Naive thymus-derived CD4-positive, alpha-beta T cell (primary cell): ENCODE measurements at regions not wholly inside any gene's neighbourhood (a gene's known extent, or its start where the extent isn't known, plus 50 kb on each side); places are given as distances from the start of the nearest gene placed in this dataset.

ENCODE experiments used
- ATAC-seq: fragments of 150-1000 bp; cut with Tn5 transposase; 2 replicates; pipeline ENCODE4 v1.10.0; 2021; ENCODE audit warnings: mild to moderate bottlenecking, moderate library complexity
- CTCF ChIA-PET: fragments of 350-600 bp; sonication (Branson Sonifier 250); formaldehyde crosslinking; loops from one replicate; lab custom pipeline; 2021; ENCODE audit warnings: antibody characterized with exemption; lab: Charles Lee
- POLR2A ChIA-PET: fragments of 350-600 bp; sonication (Branson Sonifier 250); formaldehyde crosslinking; loops from one replicate; lab custom pipeline; 2021; ENCODE audit warnings: antibody characterized with exemption, inconsistent platforms; lab: Charles Lee
- DNase-seq, 9 donors: peaks; one replicate each; pipeline versions ENCODE4 v3.0.0 to v3.0.0-alpha.2; 2020 to 2022; ENCODE audit warnings: mixed read lengths in 1 of 9
- H3K27ac ChIP-seq: one replicate; pipeline ENCODE4 v1.7.0; 2013; ENCODE audit warnings: mild to moderate bottlenecking, low read depth, low read length, moderate library complexity
- H3K27me3 ChIP-seq, 2 donors: one replicate each; pipeline ENCODE4 v1.7.0; 2013; ENCODE audit warnings: low read length in 2 of 2, mild to moderate bottlenecking in 2 of 2, moderate library complexity in 2 of 2; ENCODE audit not compliant: control insufficient read depth in 2 of 2, insufficient read depth in 2 of 2
- H3K36me3 ChIP-seq, 3 experiments: 1 replicate in 2 of 3; 2 replicates in 1 of 3; pipeline ENCODE4 v1.7.0; 2013; ENCODE audit warnings: low read length in 3 of 3, mild to moderate bottlenecking in 3 of 3, moderate library complexity in 1 of 3; ENCODE audit not compliant: insufficient read depth in 3 of 3, control insufficient read depth in 2 of 3
- H3K4me1 ChIP-seq, 2 donors: one replicate each; pipeline ENCODE4 v1.7.0; 2013; ENCODE audit warnings: low read length in 2 of 2, mild to moderate bottlenecking in 2 of 2, moderate library complexity in 1 of 2; ENCODE audit not compliant: control insufficient read depth in 2 of 2, insufficient read depth in 2 of 2
- H3K4me3 ChIP-seq: 2 replicates; pipeline ENCODE4 v1.7.0; 2013; ENCODE audit warnings: mild to moderate bottlenecking, low read length
- H3K9me3 ChIP-seq, 3 experiments: 1 replicate in 2 of 3; 2 replicates in 1 of 3; pipeline ENCODE4 v1.7.0; 2013; ENCODE audit warnings: low read length in 3 of 3; ENCODE audit not compliant: control insufficient read depth in 2 of 3
- H3K27ac Mint-ChIP-seq, 9 donors: one replicate each; pipeline ENCODE4 v1.8.0; 2020 to 2022; ENCODE audit warnings: mixed read lengths in 9 of 9, mild to moderate bottlenecking in 8 of 9, moderate library complexity in 5 of 9, inconsistent platforms in 2 of 9
- H3K27me3 Mint-ChIP-seq, 5 donors: one replicate each; pipeline ENCODE4 v1.8.0; 2021 to 2022; ENCODE audit warnings: mixed read lengths in 5 of 5, mild to moderate bottlenecking in 1 of 5
- H3K36me3 Mint-ChIP-seq, 5 donors: one replicate each; pipeline ENCODE4 v1.8.0; 2020 to 2022; ENCODE audit warnings: mixed read lengths in 5 of 5, mild to moderate bottlenecking in 3 of 5, inconsistent platforms in 1 of 5
- H3K4me1 Mint-ChIP-seq, 7 donors: one replicate each; pipeline ENCODE4 v1.8.0; 2020 to 2022; ENCODE audit warnings: mixed read lengths in 7 of 7, mild to moderate bottlenecking in 3 of 7, inconsistent platforms in 1 of 7
- H3K4me3 Mint-ChIP-seq, 10 donors: one replicate each; pipeline ENCODE4 v1.8.0; 2020 to 2022; ENCODE audit warnings: mild to moderate bottlenecking in 10 of 10, mixed read lengths in 10 of 10, moderate library complexity in 6 of 10, inconsistent platforms in 2 of 10
- H3K9me3 Mint-ChIP-seq, 11 donors: one replicate each; pipeline ENCODE4 v1.8.0; 2020 to 2022; ENCODE audit warnings: mixed read lengths in 11 of 11, mild to moderate bottlenecking in 4 of 11, inconsistent platforms in 1 of 11, moderate library complexity in 1 of 11
- intact Hi-C, 2 donors: fragments of 100-400 bp; cut with micrococcal nuclease; formaldehyde crosslinking; loops; one replicate each; pipeline ENCODE4 v1.15.1; 2023

DNA sequence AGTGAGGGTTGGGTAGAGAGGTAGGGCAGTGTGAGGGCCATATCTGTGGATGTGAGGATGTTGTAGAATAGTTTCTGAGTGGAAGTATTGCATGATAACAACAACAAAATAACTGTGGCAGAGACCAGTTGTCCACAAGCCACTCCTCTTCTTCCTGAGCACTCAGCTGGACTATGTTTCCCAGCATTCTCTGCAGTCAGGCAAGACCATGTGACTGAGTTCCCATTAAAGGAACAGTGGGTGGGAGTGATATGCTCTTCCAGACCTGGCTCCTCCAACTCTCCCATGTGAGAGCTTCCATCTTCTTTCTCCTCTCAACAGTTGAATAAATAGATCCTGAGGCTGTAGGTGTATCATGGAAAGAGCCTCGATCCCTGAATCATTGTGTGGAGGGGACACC is 272.4 kb downstream of the CBLN1 start:
- H3K27ac Mint-ChIP-seq = no peak overlapping the region

DNA sequence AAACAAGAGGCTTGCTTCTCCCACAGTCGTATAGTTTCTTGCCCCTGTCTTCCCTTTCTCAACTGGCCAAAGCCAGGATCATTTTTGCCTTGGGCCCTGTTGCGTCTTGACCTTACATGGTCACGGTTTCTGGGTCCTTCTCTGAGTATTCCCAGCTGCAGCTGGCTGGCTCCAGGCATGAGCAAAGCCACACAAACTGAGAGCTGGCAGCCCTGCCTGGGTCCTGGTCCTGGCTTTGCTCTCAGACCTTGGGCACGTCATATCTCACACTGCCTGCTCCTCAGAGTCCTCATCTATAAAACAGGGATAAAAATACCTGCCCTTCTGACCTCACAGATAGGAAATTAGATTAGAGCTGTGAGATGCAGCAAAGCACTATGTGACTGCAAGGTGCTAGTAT is 277.6 kb downstream of the CBLN1 start:
- Mint-ChIP-seq H3K4me1 (no peaks in the 10 kb centered on the region), H3K36me3 (no peaks in the 10 kb centered on the region), H3K9me3 (peaks cover 0 to 15% (median 4%) of the 10 kb centered on the region in 11 donors), H3K4me3 (no peak overlapping the region), H3K27me3 (peaks cover 0 to 7% (median 4%) of the 10 kb centered on the region in 5 donors), H3K27ac (no peak overlapping the region)
- intact Hi-C loops = no loop called here
- H3K36me3 ChIP-seq = no peaks in the 10 kb centered on the region
- DNase-seq = no peak
- no peaks in the 10 kb centered on the region for H3K27me3 ChIP-seq
- CTCF ChIA-PET = no interaction called here
- ATAC-seq = no peak
- POLR2A ChIA-PET = no interaction called here
- no peak overlapping the region for H3K27ac ChIP-seq
- H3K9me3 ChIP-seq = no peaks in the 10 kb centered on the region
- no peak overlapping the region for H3K4me3 ChIP-seq
- H3K4me1 ChIP-seq = no peaks in the 10 kb centered on the region

More for the DNA sequence above, 272.4 kb downstream of the CBLN1 start:
- Histone ChIP-seq H3K4me1 (no peaks in the 10 kb centered on the region), H3K27ac (no peak overlapping the region), H3K9me3 (no peaks in the 10 kb centered on the region), H3K27me3 (no peaks in the 10 kb centered on the region), H3K36me3 (no peaks in the 10 kb centered on the region), H3K4me3 (no peak overlapping the region)
- Mint-ChIP-seq H3K36me3 (no peaks in the 10 kb centered on the region), H3K9me3 (peaks cover 0 to 18% (median 7%) of the 10 kb centered on the region in 11 donors), H3K4me3 (no peak overlapping the region), H3K4me1 (no peaks in the 10 kb centered on the region), H3K27me3 (peaks cover 0 to 4% (median 0%) of the 10 kb centered on the region in 5 donors)
- no peak for DNase-seq
- ChIA-PET POLR2A (no interaction called here), CTCF (no interaction called here)
- ATAC-seq = no peak
- intact Hi-C loops = no loop called here

DNA sequence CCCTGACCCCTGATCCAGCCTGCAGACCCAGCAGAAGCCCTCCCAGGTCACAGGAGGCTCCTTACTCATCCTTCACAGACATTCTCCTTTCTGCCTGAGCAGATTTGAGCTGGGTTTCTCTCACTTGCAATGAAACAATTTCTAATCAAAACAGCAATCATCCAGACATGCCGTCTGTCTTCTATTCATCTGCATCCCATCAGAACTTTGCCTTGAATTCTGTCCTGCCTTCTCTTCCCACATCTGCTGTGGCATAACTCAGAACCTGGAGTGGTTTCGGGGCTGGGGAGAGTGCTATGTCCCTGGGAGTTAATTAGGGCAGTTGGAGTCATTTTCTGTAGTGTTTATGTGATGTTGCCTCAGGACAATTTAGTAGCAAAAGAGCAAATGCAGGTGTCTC is 278.6 kb downstream of the CBLN1 start:
- Mint-ChIP-seq H3K27me3 (peaks cover 0 to 8% (median 4%) of the 10 kb centered on the region in 5 donors), H3K4me3 (no peak overlapping the region), H3K36me3 (peaks cover 0 to 3% (median 0%) of the 10 kb centered on the region in 5 donors), H3K27ac (no peak overlapping the region), H3K9me3 (peaks cover 0 to 15% (median 6%) of the 10 kb centered on the region in 11 donors), H3K4me1 (no peaks in the 10 kb centered on the region)
- Histone ChIP-seq H3K9me3 (no peaks in the 10 kb centered on the region), H3K27me3 (no peaks in the 10 kb centered on the region), H3K36me3 (no peaks in the 10 kb centered on the region), H3K4me3 (no peak overlapping the region), H3K4me1 (no peaks in the 10 kb centered on the region), H3K27ac (no peak overlapping the region)
- ChIA-PET POLR2A (no interaction called here), CTCF (no interaction called here)
- no peak for DNase-seq
- no peak for ATAC-seq
- intact Hi-C loops = no loop called here

DNA sequence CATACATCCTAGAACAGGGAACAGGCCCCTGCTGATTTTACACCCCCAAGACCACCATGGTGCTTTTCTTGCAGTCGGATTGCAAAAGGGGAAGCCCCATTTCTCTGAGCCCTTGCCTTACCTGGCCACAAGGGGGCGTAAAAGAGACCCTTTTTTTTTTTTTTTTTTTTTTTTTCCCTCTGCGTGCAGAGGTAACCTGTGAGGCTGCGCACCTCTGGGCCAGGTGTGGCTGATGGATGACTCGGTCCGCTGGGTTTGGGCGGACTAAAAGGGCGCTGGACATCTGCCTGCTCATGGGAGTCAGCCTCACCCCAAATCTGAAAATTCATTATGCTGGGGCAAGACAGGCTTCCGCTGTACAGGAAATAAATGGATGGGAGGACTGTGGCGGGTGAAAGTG is 281.0 kb downstream of the CBLN1 start:
- H3K9me3 ChIP-seq = peaks cover 0 to 4% (median 0%) of the 10 kb centered on the region in 3 experiments
- peaks cover 0 to 14% (median 3%) of the 10 kb centered on the region in 11 donors for H3K9me3 Mint-ChIP-seq
- no peak overlapping the region for H3K4me3 ChIP-seq
- H3K4me1 Mint-ChIP-seq = no peaks in the 10 kb centered on the region
- H3K27me3 ChIP-seq = no peaks in the 10 kb centered on the region
- H3K27ac ChIP-seq = no peak overlapping the region
- H3K4me1 ChIP-seq = no peaks in the 10 kb centered on the region
- DNase-seq (no peak), ATAC-seq (no peak)
- POLR2A ChIA-PET = no interaction called here
- H3K36me3 ChIP-seq = no peaks in the 10 kb centered on the region
- H3K4me3 Mint-ChIP-seq = no peak overlapping the region
- CTCF ChIA-PET = no interaction called here
- intact Hi-C loops = no loop called here
- peaks cover 0 to 12% (median 0%) of the 10 kb centered on the region in 5 donors for H3K27me3 Mint-ChIP-seq
- no peak overlapping the region for H3K27ac Mint-ChIP-seq
- peaks cover 0 to 4% (median 0%) of the 10 kb centered on the region in 5 donors for H3K36me3 Mint-ChIP-seq

DNA sequence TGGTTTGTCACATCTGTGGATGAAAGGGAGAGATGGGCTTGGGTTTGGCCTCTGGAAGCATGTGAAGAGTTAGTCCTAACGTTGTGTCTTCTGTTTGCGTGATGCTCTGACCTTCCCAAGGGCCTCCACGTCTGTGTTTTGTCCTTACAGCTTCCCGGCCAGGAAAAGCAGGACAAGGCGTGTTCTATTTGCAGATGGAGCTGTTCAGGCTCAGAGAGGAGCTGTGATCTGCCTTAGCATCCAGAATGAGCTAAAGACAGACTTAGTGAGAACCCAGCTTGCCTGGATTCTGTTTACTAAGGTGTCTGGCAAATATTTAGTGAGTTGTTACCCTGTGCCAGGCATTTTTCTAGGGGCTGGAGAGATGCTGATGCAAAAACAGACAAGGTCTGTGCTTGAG is 282.1 kb downstream of the CBLN1 start:
- no peak for ATAC-seq
- ChIA-PET POLR2A (no interaction called here), CTCF (no interaction called here)
- no peaks in the 10 kb centered on the region for H3K4me1 Mint-ChIP-seq
- peaks cover 0 to 12% (median 0%) of the 10 kb centered on the region in 5 donors for H3K27me3 Mint-ChIP-seq
- no peak overlapping the region for H3K4me3 Mint-ChIP-seq
- H3K27ac Mint-ChIP-seq = no peak overlapping the region
- DNase-seq = no peak
- Histone ChIP-seq H3K4me1 (no peaks in the 10 kb centered on the region), H3K27ac (no peak overlapping the region), H3K36me3 (no peaks in the 10 kb centered on the region), H3K27me3 (no peaks in the 10 kb centered on the region), H3K4me3 (no peak overlapping the region), H3K9me3 (peaks cover 0 to 4% (median 0%) of the 10 kb centered on the region in 3 experiments)
- H3K36me3 Mint-ChIP-seq = peaks cover 0 to 4% (median 0%) of the 10 kb centered on the region in 5 donors
- intact Hi-C loops = no loop called here
- peaks cover 0 to 15% (median 3%) of the 10 kb centered on the region in 11 donors for H3K9me3 Mint-ChIP-seq

DNA sequence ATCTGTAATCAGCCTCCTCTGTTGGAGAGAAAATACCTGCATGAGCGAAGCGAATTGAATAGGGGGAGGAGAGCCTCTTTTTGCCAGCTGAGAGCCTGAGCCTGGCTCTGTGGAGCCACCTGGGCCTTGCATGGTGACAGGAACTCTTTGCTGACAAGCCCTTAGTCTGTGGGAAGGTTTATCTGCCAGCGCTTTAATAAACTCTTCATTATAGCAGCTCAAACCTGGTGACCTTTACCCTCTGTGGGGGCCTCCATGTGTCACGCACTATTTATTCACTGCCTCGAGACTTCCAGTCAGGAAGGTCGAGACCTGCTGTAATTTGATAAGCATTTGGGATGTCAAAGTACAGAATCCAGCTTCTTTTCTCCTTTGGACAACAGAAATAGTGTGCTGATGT is 282.6 kb downstream of the CBLN1 start:
- H3K4me3 ChIP-seq = no peak overlapping the region
- H3K27ac ChIP-seq = no peak overlapping the region
- ATAC-seq (no peak), DNase-seq (no peak)
- H3K36me3 ChIP-seq = no peaks in the 10 kb centered on the region
- POLR2A ChIA-PET = no interaction called here
- no peak overlapping the region for H3K4me3 Mint-ChIP-seq
- CTCF ChIA-PET = no interaction called here
- H3K36me3 Mint-ChIP-seq = peaks cover 0 to 4% (median 0%) of the 10 kb centered on the region in 5 donors
- peaks cover 0 to 4% (median 0%) of the 10 kb centered on the region in 3 experiments for H3K9me3 ChIP-seq
- no peaks in the 10 kb centered on the region for H3K4me1 ChIP-seq
- peaks cover 0 to 10% (median 0%) of the 10 kb centered on the region in 5 donors for H3K27me3 Mint-ChIP-seq
- H3K9me3 Mint-ChIP-seq = peaks cover 0 to 15% (median 3%) of the 10 kb centered on the region in 11 donors
- H3K27ac Mint-ChIP-seq = no peak overlapping the region
- no peaks in the 10 kb centered on the region for H3K4me1 Mint-ChIP-seq
- intact Hi-C loops = no loop called here
- H3K27me3 ChIP-seq = no peaks in the 10 kb centered on the region

DNA sequence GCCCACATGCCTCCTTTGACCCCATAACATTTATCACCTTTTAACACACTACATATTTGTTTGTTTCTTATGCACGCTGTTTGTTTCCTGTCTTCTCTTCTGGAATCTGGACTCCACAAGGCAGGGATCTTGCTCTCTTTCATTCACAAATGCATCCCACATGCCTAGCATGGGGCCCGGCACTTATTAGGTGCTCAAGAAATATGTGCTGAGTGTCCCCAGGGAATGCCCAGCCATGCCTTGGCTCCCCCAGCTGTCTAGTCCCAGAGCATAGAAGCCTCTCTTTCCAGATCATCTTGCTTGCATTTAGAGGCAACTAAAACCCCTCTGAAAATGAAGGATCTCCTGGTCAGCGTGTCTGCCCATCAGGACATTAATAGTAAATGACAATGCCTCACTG is 283.7 kb downstream of the CBLN1 start:
- Histone ChIP-seq H3K27ac (no peak overlapping the region), H3K36me3 (no peaks in the 10 kb centered on the region), H3K27me3 (no peaks in the 10 kb centered on the region), H3K4me1 (no peaks in the 10 kb centered on the region), H3K4me3 (no peak overlapping the region), H3K9me3 (peaks cover 0 to 4% (median 0%) of the 10 kb centered on the region in 3 experiments)
- peaks cover 0 to 7% (median 0%) of the 10 kb centered on the region in 5 donors for H3K27me3 Mint-ChIP-seq
- ChIA-PET CTCF (no interaction called here), POLR2A (no interaction called here)
- H3K27ac Mint-ChIP-seq = no peak overlapping the region
- H3K4me3 Mint-ChIP-seq = no peak overlapping the region
- intact Hi-C loops = no loop called here
- no peaks in the 10 kb centered on the region for H3K4me1 Mint-ChIP-seq
- H3K9me3 Mint-ChIP-seq = peaks cover 0 to 15% (median 2%) of the 10 kb centered on the region in 11 donors
- peaks cover 0 to 4% (median 0%) of the 10 kb centered on the region in 5 donors for H3K36me3 Mint-ChIP-seq
- DNase-seq (no peak), ATAC-seq (no peak)
